Cardiac fibroblast (primary cell): ENCODE measurements at regions not wholly inside any gene's neighbourhood (a gene's known extent, or its start where the extent isn't known, plus 50 kb on each side); places are given as distances from the start of the nearest gene placed in this dataset.

Experiments
- DNase-seq, 2 donors: peaks; one replicate each; pipeline versions ENCODE4 v3.0.0 to v3.0.0-alpha.2; 2010; ENCODE audit warnings: low read depth in 2 of 2
- H3K4me3 ChIP-seq, 2 donors: replicated peaks in 1 of 2; 1 replicate in 1 of 2; 2 replicates in 1 of 2; pipeline ENCODE4 v1.5.1; 2011; ENCODE audit warnings: low read depth in 2 of 2, low read length in 2 of 2, mild to moderate bottlenecking in 2 of 2, moderate library complexity in 1 of 2
- TF ChIP-seq, protein P1 (sequence below): IDR thresholded peaks from one replicate; pipeline ENCODE4 v1.5.1; 2011; ENCODE audit warnings: low read depth, mild to moderate bottlenecking, low read length, inconsistent platforms

- H3K4me3 ChIP-seq: no peak overlapping the region
- no peak for DNase-seq
- TF ChIP-seq, protein P1, sequence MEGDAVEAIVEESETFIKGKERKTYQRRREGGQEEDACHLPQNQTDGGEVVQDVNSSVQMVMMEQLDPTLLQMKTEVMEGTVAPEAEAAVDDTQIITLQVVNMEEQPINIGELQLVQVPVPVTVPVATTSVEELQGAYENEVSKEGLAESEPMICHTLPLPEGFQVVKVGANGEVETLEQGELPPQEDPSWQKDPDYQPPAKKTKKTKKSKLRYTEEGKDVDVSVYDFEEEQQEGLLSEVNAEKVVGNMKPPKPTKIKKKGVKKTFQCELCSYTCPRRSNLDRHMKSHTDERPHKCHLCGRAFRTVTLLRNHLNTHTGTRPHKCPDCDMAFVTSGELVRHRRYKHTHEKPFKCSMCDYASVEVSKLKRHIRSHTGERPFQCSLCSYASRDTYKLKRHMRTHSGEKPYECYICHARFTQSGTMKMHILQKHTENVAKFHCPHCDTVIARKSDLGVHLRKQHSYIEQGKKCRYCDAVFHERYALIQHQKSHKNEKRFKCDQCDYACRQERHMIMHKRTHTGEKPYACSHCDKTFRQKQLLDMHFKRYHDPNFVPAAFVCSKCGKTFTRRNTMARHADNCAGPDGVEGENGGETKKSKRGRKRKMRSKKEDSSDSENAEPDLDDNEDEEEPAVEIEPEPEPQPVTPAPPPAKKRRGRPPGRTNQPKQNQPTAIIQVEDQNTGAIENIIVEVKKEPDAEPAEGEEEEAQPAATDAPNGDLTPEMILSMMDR: no peak
Observed at GRCh38 chr1:3968851-3969250, 68.8 kb upstream of the C1orf174 start.

GRCh38 chr1:3971981-3972380 is 71.9 kb upstream of the C1orf174 start:
- no peak overlapping the region for H3K4me3 ChIP-seq
- TF ChIP-seq, protein P1: no peak
- no peak for DNase-seq

GRCh38 chr1:3975903-3976630 is 76.0 kb upstream of the C1orf174 start:
- TF ChIP-seq, protein P1: no peak
- no peak overlapping the region for H3K4me3 ChIP-seq
- no peak for DNase-seq

DNA sequence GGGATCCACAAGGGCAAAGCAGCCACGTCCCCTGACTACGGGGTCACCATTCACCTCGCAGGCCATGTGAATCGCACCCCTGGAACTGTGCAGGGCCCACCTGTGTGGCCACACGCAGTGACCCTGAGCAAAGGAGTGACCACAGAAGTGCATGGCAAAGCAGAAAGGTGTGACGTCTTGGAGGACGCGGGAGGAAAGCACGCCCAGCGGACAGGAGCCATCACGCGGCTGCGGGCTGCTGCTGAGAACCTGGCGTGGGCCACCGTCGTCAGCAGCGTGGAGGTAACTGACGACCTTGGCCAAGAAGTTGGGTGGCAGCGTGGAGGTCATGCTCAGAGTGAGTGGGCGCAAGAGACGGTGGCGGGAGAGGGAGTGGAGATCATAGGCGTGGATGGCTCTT is 76.7 kb upstream of the C1orf174 start:
- no peak overlapping the region for H3K4me3 ChIP-seq
- TF ChIP-seq, protein P1: no peak

DNA sequence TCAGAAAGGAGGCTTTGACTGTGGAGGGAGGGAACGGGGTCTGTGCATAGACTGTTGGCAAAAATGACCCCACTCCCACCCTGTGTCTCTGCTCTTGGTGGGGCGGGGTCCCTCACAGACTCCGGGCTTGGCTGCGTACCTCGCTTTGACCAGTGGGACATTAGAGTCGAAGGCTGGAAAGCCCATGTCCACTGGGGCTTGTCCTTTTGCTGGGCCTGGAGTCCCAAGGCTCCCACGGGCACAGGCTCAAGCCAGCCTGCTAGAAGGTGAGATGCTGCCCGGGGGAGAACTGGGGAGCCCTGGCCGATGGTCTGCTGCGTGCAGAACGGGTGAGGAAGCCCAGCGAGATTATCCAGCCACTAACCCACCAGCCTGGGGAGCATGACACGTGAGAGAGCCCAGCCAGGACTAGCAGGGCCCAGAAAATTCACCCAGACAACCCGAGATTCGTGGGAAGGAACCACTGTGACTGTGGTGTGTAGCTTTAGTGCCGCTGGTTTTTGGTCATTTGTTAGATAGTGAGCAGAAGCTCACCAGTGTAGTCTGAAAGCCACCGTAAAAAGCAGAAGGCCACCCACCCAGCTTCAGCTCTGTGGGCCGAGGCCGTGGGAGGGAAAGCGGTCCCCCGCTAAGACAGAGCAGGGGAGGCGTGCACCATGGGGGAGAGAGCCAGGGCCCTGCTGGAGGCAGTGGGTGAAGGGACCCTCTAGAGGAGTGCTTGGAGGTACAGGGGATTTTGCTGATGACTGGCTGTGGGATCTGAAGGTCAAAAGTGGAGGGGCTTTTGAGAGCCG is 78.3 kb upstream of the C1orf174 start:
- TF ChIP-seq, protein P1: no peak
- no peak for DNase-seq
- no peak overlapping the region for H3K4me3 ChIP-seq

More for the DNA sequence above, 76.7 kb upstream of the C1orf174 start:
- no peak for DNase-seq

DNA sequence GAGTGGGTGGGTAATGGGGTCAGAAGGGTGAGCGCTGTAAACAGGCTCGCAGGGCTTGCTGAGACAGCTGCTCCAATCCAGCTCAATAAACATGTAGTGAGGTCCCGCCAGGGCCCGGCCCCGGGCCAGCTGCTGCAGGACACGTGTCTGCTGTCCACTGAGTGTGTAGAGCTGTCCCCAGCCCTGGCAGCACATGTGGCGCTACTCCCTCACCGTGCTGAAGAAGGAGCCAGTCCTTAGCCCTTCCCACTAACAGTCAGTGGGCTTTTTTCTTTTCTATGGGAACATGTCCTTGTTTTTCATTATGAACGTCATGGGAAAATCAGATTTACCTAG is 78.9 kb upstream of the C1orf174 start:
- no peak for DNase-seq
- no peak overlapping the region for H3K4me3 ChIP-seq
- TF ChIP-seq, protein P1: no peak
